T47D (cell line): ENCODE measurements at regions not wholly inside any gene's neighbourhood (a gene's known extent, or its start where the extent isn't known, plus 50 kb on each side); places are given as distances from the start of the nearest gene placed in this dataset.
A peak's percentile ranks its signal among the peaks of the same experiment; 100 is the strongest.

ENCODE experiments used
- DNase-seq, 2 experiments: peaks; one replicate each; pipeline versions ENCODE4 v3.0.0 to v3.0.0-alpha.2; 2011 to 2012; ENCODE audit warnings: low read depth in 1 of 2, low spot score in 1 of 2
- JUND ChIP-seq: IDR thresholded peaks from 2 replicates; pipeline ENCODE4 v1.6.1; 2012; ENCODE audit warnings: low read depth
- in situ Hi-C: cut with HindIII; loops from 2 replicates; pipeline ENCODE4 v1.10.0; 2016; ENCODE audit warnings: low sequenced_read_pairs, low pct_unique_long_range_greater_than_20kb

DNA sequence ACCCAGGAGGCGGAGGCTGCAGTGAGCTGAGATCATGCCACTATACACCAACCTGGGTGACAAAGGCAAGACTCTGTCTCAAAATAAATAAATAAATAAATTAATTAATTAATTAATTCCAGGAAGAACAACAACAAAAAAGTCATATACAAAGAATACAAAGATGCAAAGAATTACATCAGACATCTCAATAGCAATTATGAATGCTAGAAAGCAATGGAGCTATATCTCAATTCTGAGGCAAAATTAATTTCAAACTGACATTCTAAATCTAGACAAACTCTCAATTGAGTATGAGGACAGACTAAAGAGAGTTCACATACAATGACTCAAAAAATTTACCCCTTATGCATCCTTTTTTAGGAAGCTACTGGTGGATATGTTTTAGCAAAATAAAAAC is 69.6 kb upstream of the CTNNB1 start:
- in situ Hi-C loops, result no loop called here
- no peak for TF ChIP-seq JUND
- no peak for DNase-seq

DNA sequence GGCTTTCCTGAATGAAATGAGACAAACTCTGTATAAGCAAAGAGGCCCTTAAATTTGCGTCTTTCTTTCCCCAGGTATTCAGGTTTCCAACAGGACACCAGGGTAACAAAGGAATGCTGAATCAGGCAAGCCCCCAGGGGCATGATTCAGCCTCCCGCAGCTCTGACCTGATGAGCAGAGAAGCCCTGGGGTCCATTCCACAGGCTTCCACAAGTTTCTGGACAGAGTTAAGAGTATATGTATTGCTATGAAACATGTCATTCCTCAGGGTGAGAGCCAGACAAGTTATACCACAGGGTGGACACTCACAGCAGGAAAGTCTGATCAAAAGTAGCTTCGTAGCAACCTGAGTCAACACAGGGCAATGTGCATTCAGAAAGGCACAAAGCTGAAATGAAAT is 68.1 kb upstream of the CTNNB1 start:
- DNase-seq, result no peak
- in situ Hi-C loops, result no loop called here
- no peak for TF ChIP-seq JUND

GRCh38 chr3:41137686-41138111 is 61.6 kb upstream of the CTNNB1 start:
- in situ Hi-C loops, result no loop called here
- TF ChIP-seq JUND, result no peak
- DNase-seq, result no peak

DNA sequence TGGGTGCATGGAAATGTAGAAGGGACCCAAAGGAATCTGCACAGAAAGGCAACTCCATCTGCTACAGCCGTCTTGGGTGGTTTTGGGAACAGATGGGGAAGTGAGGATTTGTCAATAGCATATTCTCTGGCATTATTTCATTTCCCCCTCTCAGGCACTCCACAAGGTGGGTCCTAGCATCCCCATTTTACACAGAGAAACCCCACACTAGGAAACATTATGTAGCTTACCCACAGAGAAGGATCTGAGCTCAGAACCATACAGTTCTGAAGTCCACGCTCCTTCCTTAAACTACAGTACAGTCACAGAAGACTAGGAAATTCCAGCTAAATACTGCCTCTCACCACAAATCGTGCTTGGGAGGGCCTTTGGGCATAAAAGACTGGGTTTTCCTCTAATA is 61.2 kb upstream of the CTNNB1 start:
- in situ Hi-C loops, result no loop called here
- TF ChIP-seq JUND, result no peak
- no peak for DNase-seq

DNA sequence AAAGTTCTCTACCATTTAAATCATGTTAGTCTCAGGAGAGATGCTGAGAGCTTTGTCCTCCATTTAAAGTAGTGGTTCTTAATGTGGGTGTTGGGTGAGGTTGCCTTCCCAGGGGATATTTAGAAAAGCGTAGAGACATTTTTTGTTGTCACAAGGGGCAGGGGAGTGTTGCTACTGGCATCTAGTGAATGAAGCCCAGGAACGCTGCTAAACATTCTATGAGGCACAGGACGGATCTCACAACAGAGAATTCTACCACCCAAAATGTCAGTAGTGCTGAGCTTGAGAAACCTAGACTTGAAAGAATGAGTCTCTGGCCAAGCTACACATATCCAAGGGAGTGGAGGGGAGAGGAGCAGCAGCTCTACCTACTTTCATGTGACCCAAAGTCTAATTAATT is 60.7 kb upstream of the CTNNB1 start:
- no peak for DNase-seq
- in situ Hi-C loops, result no loop called here
- no peak for TF ChIP-seq JUND

DNA sequence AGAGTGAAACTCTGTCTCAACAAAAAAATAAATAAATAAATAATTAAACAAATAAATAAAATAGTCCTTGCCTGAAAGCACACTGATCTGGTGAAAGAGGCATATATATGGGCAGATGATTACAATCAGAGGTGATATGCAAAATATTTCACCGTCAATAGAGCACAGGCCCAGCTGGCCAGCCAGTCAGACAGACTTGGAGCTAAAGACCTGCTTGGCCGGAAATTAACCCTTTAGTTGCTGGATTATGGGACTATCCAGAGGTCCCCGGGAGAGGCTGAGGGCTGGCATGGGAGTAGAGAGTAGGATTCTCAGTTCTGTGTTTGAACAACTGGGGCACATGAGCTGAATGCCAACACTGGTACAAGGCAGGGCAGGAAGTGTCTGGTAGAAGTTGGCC is 59.1 kb upstream of the CTNNB1 start:
- peak in 1 of 2 experiments; percentile 35 for DNase-seq
- in situ Hi-C loops, result no loop called here
- TF ChIP-seq JUND, result no peak

DNA sequence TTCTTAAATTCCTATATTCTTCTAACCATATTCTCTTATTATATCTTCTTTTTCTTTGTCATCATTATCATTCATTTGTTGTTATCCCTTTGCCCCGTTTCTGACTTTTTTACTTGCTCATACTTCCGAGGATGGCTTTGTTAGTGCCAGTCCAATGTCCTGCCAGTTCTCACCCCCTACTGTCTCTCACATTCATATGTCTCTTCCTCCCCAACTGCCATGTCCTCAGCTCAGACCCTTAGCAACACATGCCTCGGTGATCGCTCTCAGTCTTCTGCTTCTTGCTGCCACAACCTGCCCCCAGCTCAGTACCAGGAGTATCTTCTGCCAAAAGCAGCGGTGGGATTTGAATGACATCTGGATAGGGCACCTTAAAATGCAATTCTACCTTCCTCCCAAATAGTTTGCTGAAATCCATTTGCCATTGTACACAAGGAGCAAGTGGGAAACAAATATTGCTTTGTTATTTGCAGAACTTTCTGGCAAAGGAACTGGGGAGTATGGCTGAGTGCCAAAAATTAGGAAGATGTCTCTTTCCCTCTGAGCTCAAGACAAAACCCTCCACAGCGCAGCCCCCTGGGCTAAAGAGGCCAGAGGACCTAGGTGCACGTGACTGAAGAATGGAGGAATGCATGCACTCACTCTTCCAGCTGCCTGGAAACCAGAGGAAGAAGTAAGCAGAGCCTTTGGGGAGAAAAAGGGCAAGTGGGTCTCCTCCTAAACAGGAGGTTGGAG is 57.7 kb upstream of the CTNNB1 start:
- in situ Hi-C loops, result no loop called here
- no peak for DNase-seq
- TF ChIP-seq JUND, result no peak

- in situ Hi-C loops, result no loop called here
- TF ChIP-seq JUND, result no peak
- no peak for DNase-seq
Measured at GRCh38 chr3:41143421-41144031, 55.8 kb upstream of the CTNNB1 start.

DNA sequence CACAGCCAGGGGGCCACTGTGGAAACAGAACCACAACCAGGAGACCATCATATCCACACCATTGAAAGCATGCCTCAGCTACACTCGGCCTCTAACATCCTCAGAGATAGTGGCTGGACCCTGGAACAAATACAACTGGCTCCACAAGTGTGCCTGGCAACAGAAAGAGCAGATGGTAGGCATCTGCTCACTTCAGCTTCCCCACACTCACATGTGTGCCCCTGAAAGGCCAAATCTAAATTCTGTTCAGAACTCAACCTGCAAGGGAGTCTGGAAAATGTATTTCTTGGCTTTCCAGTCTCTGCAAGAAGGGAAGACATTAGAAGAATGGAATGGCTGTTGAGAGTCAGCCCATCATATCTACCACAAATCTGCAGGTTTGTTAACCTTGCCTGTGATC is 54.7 kb upstream of the CTNNB1 start:
- no peak for DNase-seq
- TF ChIP-seq JUND, result no peak
- in situ Hi-C loops, result no loop called here

GRCh38 chr3:41148478-41148877 is 50.8 kb upstream of the CTNNB1 start:
- in situ Hi-C loops, result no loop called here
- DNase-seq, result no peak
- TF ChIP-seq JUND, result no peak

DNA sequence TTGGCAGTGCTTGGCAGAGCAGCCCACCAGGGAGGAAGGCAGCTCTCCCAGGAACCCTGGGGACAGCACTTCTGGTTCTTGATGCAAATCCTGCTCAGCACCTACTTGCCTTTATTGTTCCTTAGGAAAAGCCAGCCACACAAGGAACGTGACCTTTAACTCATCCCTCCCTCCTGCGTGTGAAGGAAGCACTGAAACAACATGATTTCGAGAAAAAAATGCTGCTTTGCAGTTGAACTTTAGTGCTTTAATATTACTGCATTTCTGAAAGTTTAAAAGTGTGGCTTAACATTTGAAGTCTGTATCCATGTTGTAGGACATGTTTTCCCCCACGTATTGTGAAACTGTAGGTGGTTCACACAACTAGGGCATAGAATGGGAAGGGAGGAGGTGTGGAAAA is 50.4 kb upstream of the CTNNB1 start:
- DNase-seq, result no peak
- in situ Hi-C loops, result no loop called here
- TF ChIP-seq JUND, result no peak
